ENCODE measurements at regions not wholly inside any gene's neighbourhood (a gene's known extent, or its start where the extent isn't known, plus 50 kb on each side); places are given as distances from the start of the nearest gene placed in this dataset.

GRCh38 chr3:20511863-20512505, 326.0 kb upstream of the SGO1 start:
- intact Hi-C loops (cut with DNase I; ENCODE audit: low total_unique reads) = no loop called here
- DNase-seq (ENCODE audit: low spot score in 2 of 2) = no peak
- H3K4me3 ChIP-seq (ENCODE audit: low read depth, poor library complexity, severe bottlenecking) = no peak overlapping the region
- TF ChIP-seq POLR2A (IDR thresholded peaks at IDR 0.05) (no peak), CTCF (IDR thresholded peaks at IDR 0.05) (no peak)
- 42 to 44% methylated on average over 4 of the region's 4 CpGs for WGBS, 2 donors

DNA sequence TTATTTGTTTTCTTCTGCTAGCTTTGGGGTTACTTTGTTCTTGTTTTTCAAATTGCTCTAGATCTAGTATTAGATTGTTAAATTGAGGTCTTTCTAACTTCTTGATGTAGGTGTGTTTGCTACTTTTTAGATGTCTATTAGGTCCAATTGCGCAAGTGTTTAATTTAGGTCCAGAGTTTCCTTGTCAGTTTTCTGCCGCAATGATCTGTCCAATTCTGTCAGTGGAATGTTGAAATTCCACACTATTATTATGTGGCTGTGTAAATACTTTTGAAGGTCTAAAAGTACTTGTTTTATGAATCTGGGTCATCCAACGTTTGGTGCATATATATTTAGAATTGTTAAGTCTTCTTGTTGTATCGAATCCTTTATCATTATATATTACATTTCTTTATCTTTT, 324.4 kb upstream of the SGO1 start:
- intact Hi-C loops (cut with DNase I; ENCODE audit: low total_unique reads) = no loop called here
- 55 to 57% methylated on average over 4 of the region's 4 CpGs for WGBS, 2 donors

GRCh38 chr3:20503394-20504082, 317.5 kb upstream of the SGO1 start:
- DNase-seq (ENCODE audit: low spot score in 2 of 2) = no peak
- TF ChIP-seq POLR2A (IDR thresholded peaks at IDR 0.05) (no peak), CTCF (IDR thresholded peaks at IDR 0.05) (no peak)
- H3K4me3 ChIP-seq (ENCODE audit: low read depth, poor library complexity, severe bottlenecking) = no peak overlapping the region
- 86 to 94% methylated on average over 1 of the region's 1 CpG for WGBS, 2 donors
- intact Hi-C loops (cut with DNase I; ENCODE audit: low total_unique reads) = no loop called here

More for the DNA sequence above, 324.4 kb upstream of the SGO1 start:
- TF ChIP-seq CTCF (IDR thresholded peaks at IDR 0.05) (no peak), POLR2A (IDR thresholded peaks at IDR 0.05) (no peak)
- H3K4me3 ChIP-seq (ENCODE audit: low read depth, poor library complexity, severe bottlenecking) = no peak overlapping the region
- no peak for DNase-seq (ENCODE audit: low spot score in 2 of 2)

GRCh38 chr3:20490996-20491395, 305.0 kb upstream of the SGO1 start:
- no peak for DNase-seq (ENCODE audit: low spot score in 2 of 2)
- 48 to 52% methylated on average over 1 of the region's 1 CpG for WGBS, 2 donors
- intact Hi-C loops (cut with DNase I; ENCODE audit: low total_unique reads) = no loop called here
- no peak overlapping the region for H3K4me3 ChIP-seq (ENCODE audit: low read depth, poor library complexity, severe bottlenecking)
- no peak for TF ChIP-seq CTCF (IDR thresholded peaks at IDR 0.05)

GRCh38 chr3:20488151-20488550, 302.1 kb upstream of the SGO1 start:
- WGBS, 2 donors = 89 to 92% methylated on average over 3 of the region's 3 CpGs
- no peak for TF ChIP-seq POLR2A (IDR thresholded peaks at IDR 0.05)
- no peak for TF ChIP-seq CTCF (IDR thresholded peaks at IDR 0.05)
- no peak overlapping the region for H3K4me3 ChIP-seq (ENCODE audit: low read depth, poor library complexity, severe bottlenecking)
- DNase-seq (ENCODE audit: low spot score in 2 of 2) = no peak
- intact Hi-C loops (cut with DNase I; ENCODE audit: low total_unique reads) = no loop called here
